Neuronal stem cell (in vitro differentiated cells): ENCODE measurements at regions not wholly inside any gene's neighbourhood (a gene's known extent, or its start where the extent isn't known, plus 50 kb on each side); places are given as distances from the start of the nearest gene placed in this dataset.
A peak's percentile ranks its signal among the peaks of the same experiment; 100 is the strongest.

Experiments used
- DNase-seq: peaks from one replicate; pipeline ENCODE4 v3.0.0-alpha.2; 2013; ENCODE audit warnings: low spot score
- H2AFZ ChIP-seq: one replicate; pipeline ENCODE4 v1.6.1; 2013; ENCODE audit warnings: mild to moderate bottlenecking, low read length, inconsistent platforms
- H2AK5ac ChIP-seq: 2 replicates; pipeline ENCODE4 v1.6.1; 2013; ENCODE audit warnings: low read depth, mild to moderate bottlenecking, inconsistent platforms, low read length, moderate library complexity, mixed read lengths
- H2BK120ac ChIP-seq: 2 replicates; pipeline ENCODE4 v1.6.1; 2013; ENCODE audit warnings: low read depth, mild to moderate bottlenecking, inconsistent platforms, low read length, moderate library complexity, mixed read lengths
- H2BK12ac ChIP-seq: one replicate; pipeline ENCODE4 v1.6.1; 2013; ENCODE audit warnings: low read length, inconsistent platforms
- H2BK15ac ChIP-seq: 2 replicates; pipeline ENCODE4 v1.6.1; 2013; ENCODE audit warnings: mild to moderate bottlenecking, low read length, inconsistent platforms, mixed read lengths
- H2BK5ac ChIP-seq: one replicate; pipeline ENCODE4 v1.6.1; 2013; ENCODE audit warnings: inconsistent platforms, mild to moderate bottlenecking, low read length, moderate library complexity
- H3K14ac ChIP-seq: one replicate; pipeline ENCODE4 v1.6.1; 2013; ENCODE audit warnings: low read length, inconsistent platforms
- H3K18ac ChIP-seq: 2 replicates; pipeline ENCODE4 v1.6.1; 2013; ENCODE audit warnings: low read length, inconsistent platforms
- H3K23ac ChIP-seq: 2 replicates; pipeline ENCODE4 v1.6.1; 2013; ENCODE audit warnings: low read depth, mild to moderate bottlenecking, mixed read lengths, low read length, inconsistent platforms; ENCODE audit not compliant: poor library complexity
- H3K27ac ChIP-seq: replicated peaks from 3 replicates; pipeline ENCODE4 v1.5.1; 2013; ENCODE audit warnings: low read length, inconsistent platforms
- H3K27me3 ChIP-seq, 3 experiments: 2 replicates each; pipeline ENCODE4 v1.6.1; 2013; ENCODE audit warnings: low read length in 3 of 3, mild to moderate bottlenecking in 2 of 3, inconsistent platforms in 1 of 3, low read depth in 1 of 3, mixed read lengths in 1 of 3, moderate library complexity in 1 of 3; ENCODE audit not compliant: control insufficient read depth in 3 of 3, insufficient read depth in 3 of 3
- H3K36me3 ChIP-seq, 2 donors: replicated peaks in 1 of 2; 2 replicates each; pipeline ENCODE4 v1.6.1; 2013; ENCODE audit warnings: low read length in 2 of 2; ENCODE audit not compliant: control insufficient read depth in 2 of 2, insufficient read depth in 2 of 2
- H3K4ac ChIP-seq: 2 replicates; pipeline ENCODE4 v1.6.1; 2013; ENCODE audit warnings: inconsistent platforms, mild to moderate bottlenecking, low read length, moderate library complexity
- H3K4me1 ChIP-seq, 2 donors: 1 replicate in 1 of 2; 2 replicates in 1 of 2; pipeline ENCODE4 v1.6.1; 2013; ENCODE audit warnings: low read length in 2 of 2, low read depth in 1 of 2; ENCODE audit not compliant: control insufficient read depth in 2 of 2, insufficient read depth in 1 of 2
- H3K4me2 ChIP-seq: one replicate; pipeline ENCODE4 v1.6.1; 2013; ENCODE audit warnings: mild to moderate bottlenecking, low read length, inconsistent platforms; ENCODE audit not compliant: insufficient read depth, poor library complexity, severe bottlenecking
- H3K4me3 ChIP-seq, 2 donors: 2 replicates each; pipeline ENCODE4 v1.5.1; 2013; ENCODE audit warnings: low read length in 2 of 2, mild to moderate bottlenecking in 2 of 2, inconsistent platforms in 1 of 2, moderate library complexity in 1 of 2
- H3K79me1 ChIP-seq: one replicate; pipeline ENCODE4 v1.6.1; 2013; ENCODE audit warnings: low read depth, mild to moderate bottlenecking, inconsistent platforms, low read length, moderate library complexity
- H3K9ac ChIP-seq: one replicate; pipeline ENCODE4 v1.6.1; 2013; ENCODE audit warnings: mild to moderate bottlenecking, low read depth, low read length, inconsistent platforms; ENCODE audit not compliant: poor library complexity
- H3K9me3 ChIP-seq, 2 donors: replicated peaks in 1 of 2; 2 replicates each; pipeline versions ENCODE3 to v1.6.1; 2013; ENCODE audit warnings: low read length in 2 of 2, mild to moderate bottlenecking in 2 of 2, inconsistent platforms in 1 of 2, low read depth in 1 of 2, mixed read lengths in 1 of 2, moderate library complexity in 1 of 2; ENCODE audit not compliant: control insufficient read depth in 2 of 2, insufficient read depth in 1 of 2
- H4K8ac ChIP-seq: one replicate; pipeline ENCODE4 v1.6.1; 2013; ENCODE audit warnings: low read depth, mild to moderate bottlenecking, inconsistent platforms, low read length, moderate library complexity
- H4K91ac ChIP-seq: one replicate; pipeline ENCODE4 v1.6.1; 2013; ENCODE audit warnings: low read length, low read depth, mild to moderate bottlenecking, inconsistent platforms; ENCODE audit not compliant: poor library complexity
- WGBS, 2 donors: extraction: QIAGEN DNeasy Blood & Tissue Kit; methylation state at CpG; one replicate each; pipeline ENCODE4 v1.1.7; 2013; ENCODE audit warnings: missing lambda C conversion rate in 2 of 2, mixed read lengths in 1 of 2; ENCODE audit not compliant: insufficient read length in 2 of 2, insufficient replicate concordance in 1 of 2; ENCODE audit errors: extremely low coverage in 2 of 2; 5-methylcytosine and 5-hydroxymethylcytosine counted together

GRCh38 chr14:65810322-65810721, 397.8 kb downstream of the FUT8 start:
- Histone ChIP-seq H3K14ac (no peak overlapping the region), H2BK12ac (no peak overlapping the region), H3K18ac (no peak overlapping the region), H3K4me2 (no peak overlapping the region), H3K4me1 (peaks cover 4 to 9% of the 10 kb centered on the region in 2 donors), H2AK5ac (no peak overlapping the region), H2BK15ac (no peak overlapping the region), H2BK120ac (no peak overlapping the region), H2AFZ (peak overlapping the region; percentile 67), H4K91ac (no peak overlapping the region), H3K9me3 (peaks cover 4 to 10% of the 10 kb centered on the region in 2 donors), H2BK5ac (no peak overlapping the region), H3K27ac (no peak overlapping the region), H4K8ac (no peak overlapping the region), H3K9ac (no peak overlapping the region), H3K4me3 (no peak overlapping the region), H3K79me1 (no peaks in the 10 kb centered on the region), H3K23ac (no peak overlapping the region), H3K27me3 (no peaks in the 10 kb centered on the region), H3K4ac (no peak overlapping the region), H3K36me3 (no peaks in the 10 kb centered on the region)
- no CpG with 5 or more reads among the region's 1 CpG for WGBS, 2 donors
- DNase-seq, result no peak

- Histone ChIP-seq H2BK120ac (no peak overlapping the region), H3K14ac (no peak overlapping the region), H2BK5ac (no peak overlapping the region), H3K9me3 (peaks cover 5 to 7% of the 10 kb centered on the region in 2 donors), H3K4me3 (no peak overlapping the region), H4K8ac (no peak overlapping the region), H3K18ac (no peak overlapping the region), H2BK15ac (no peak overlapping the region), H3K36me3 (peaks cover 0 to 2% of the 10 kb centered on the region in 2 donors), H2BK12ac (no peak overlapping the region), H3K79me1 (peaks cover 8% of the 10 kb centered on the region), H4K91ac (no peak overlapping the region), H2AFZ (no peak overlapping the region), H3K27me3 (peaks cover 0 to 8% (median 0%) of the 10 kb centered on the region in 3 experiments), H3K4ac (no peak overlapping the region), H3K4me1 (peaks cover 7 to 9% of the 10 kb centered on the region in 2 donors), H3K9ac (no peak overlapping the region), H2AK5ac (no peak overlapping the region), H3K23ac (no peak overlapping the region), H3K27ac (no peak overlapping the region), H3K4me2 (no peak overlapping the region)
- no peak for DNase-seq
- no CpG with 5 or more reads among the region's 3 CpGs for WGBS, 2 donors
Measured at GRCh38 chr14:65813760-65814384, 401.3 kb downstream of the FUT8 start.

- H2AFZ ChIP-seq, result no peak overlapping the region
- peaks cover 0 to 7% of the 10 kb centered on the region in 2 donors for H3K9me3 ChIP-seq
- H3K36me3 ChIP-seq, result peaks cover 0 to 2% of the 10 kb centered on the region in 2 donors
- H4K91ac ChIP-seq, result no peak overlapping the region
- H2BK15ac ChIP-seq, result no peak overlapping the region
- WGBS, 2 donors, result no CpG with 5 or more reads among the region's 4 CpGs
- no peak overlapping the region for H3K4me2 ChIP-seq
- peaks cover 8% of the 10 kb centered on the region for H3K79me1 ChIP-seq
- no peak overlapping the region for H3K4me3 ChIP-seq
- H2AK5ac ChIP-seq, result no peak overlapping the region
- no peak overlapping the region for H2BK120ac ChIP-seq
- no peak overlapping the region for H2BK12ac ChIP-seq
- no peak overlapping the region for H3K14ac ChIP-seq
- peaks cover 0 to 8% (median 0%) of the 10 kb centered on the region in 3 experiments for H3K27me3 ChIP-seq
- H3K18ac ChIP-seq, result no peak overlapping the region
- no peak overlapping the region for H2BK5ac ChIP-seq
- no peak overlapping the region for H3K9ac ChIP-seq
- H3K23ac ChIP-seq, result no peak overlapping the region
- H3K4me1 ChIP-seq, result peaks cover 6% of the 10 kb centered on the region in 2 donors
- no peak overlapping the region for H4K8ac ChIP-seq
- no peak for DNase-seq
- H3K4ac ChIP-seq, result no peak overlapping the region
- no peak overlapping the region for H3K27ac ChIP-seq
Measured at GRCh38 chr14:65815127-65815526, 402.6 kb downstream of the FUT8 start.

GRCh38 chr14:65817011-65817410, 404.5 kb downstream of the FUT8 start:
- no peak overlapping the region for H2BK5ac ChIP-seq
- no peak overlapping the region for H3K27ac ChIP-seq
- H3K36me3 ChIP-seq, result peaks cover 0 to 2% of the 10 kb centered on the region in 2 donors
- H3K4me2 ChIP-seq, result no peak overlapping the region
- no peak overlapping the region for H4K91ac ChIP-seq
- no peak overlapping the region for H3K23ac ChIP-seq
- H3K4ac ChIP-seq, result no peak overlapping the region
- peaks cover 0 to 8% (median 0%) of the 10 kb centered on the region in 3 experiments for H3K27me3 ChIP-seq
- H2BK15ac ChIP-seq, result no peak overlapping the region
- DNase-seq, result no peak
- no CpG with 5 or more reads among the region's 1 CpG for WGBS, 2 donors
- H2AFZ ChIP-seq, result no peak overlapping the region
- no peak overlapping the region for H2BK120ac ChIP-seq
- H3K9me3 ChIP-seq, result peaks cover 0 to 7% of the 10 kb centered on the region in 2 donors
- no peak overlapping the region for H2BK12ac ChIP-seq
- no peak overlapping the region for H4K8ac ChIP-seq
- peaks cover 0 to 5% of the 10 kb centered on the region in 2 donors for H3K4me1 ChIP-seq
- peaks cover 8% of the 10 kb centered on the region for H3K79me1 ChIP-seq
- H3K9ac ChIP-seq, result no peak overlapping the region
- H3K14ac ChIP-seq, result no peak overlapping the region
- no peak overlapping the region for H2AK5ac ChIP-seq
- no peak overlapping the region for H3K4me3 ChIP-seq
- H3K18ac ChIP-seq, result no peak overlapping the region
